Hepatocyte (in vitro differentiated cells): ENCODE measurements at regions not wholly inside any gene's neighbourhood (a gene's known extent, or its start where the extent isn't known, plus 50 kb on each side); places are given as distances from the start of the nearest gene placed in this dataset.

Source experiments
- CTCF ChIP-seq: fragments of 200-600 bp; sonication (generic); IDR thresholded peaks from 2 replicates; pipeline ENCODE4 v1.5.1; 2016; ENCODE audit warnings: antibody characterized with exemption, mild to moderate bottlenecking; ENCODE audit not compliant: poor library complexity
- EZH2phosphoT487 ChIP-seq: fragments of 200-600 bp; sonication (generic); IDR thresholded peaks from one replicate; pipeline ENCODE4 v1.6.1; 2018; ENCODE audit warnings: antibody characterized with exemption, mild to moderate bottlenecking, low read depth, moderate library complexity; ENCODE audit not compliant: unreplicated experiment, severe bottlenecking

GRCh38 chr20:48294942-48295341 is 509.7 kb upstream of the SULF2 start:
- TF ChIP-seq CTCF, result no peak
- TF ChIP-seq EZH2phosphoT487, result no peak
